NCI-H146 (cell line): ENCODE measurements at regions not wholly inside any gene's neighbourhood (a gene's known extent, or its start where the extent isn't known, plus 50 kb on each side); places are given as distances from the start of the nearest gene placed in this dataset.

Experiments
- DNase-seq: peaks from one replicate; lab custom pipeline; 2025; lab: John Stamatoyannopoulos, UW

DNA sequence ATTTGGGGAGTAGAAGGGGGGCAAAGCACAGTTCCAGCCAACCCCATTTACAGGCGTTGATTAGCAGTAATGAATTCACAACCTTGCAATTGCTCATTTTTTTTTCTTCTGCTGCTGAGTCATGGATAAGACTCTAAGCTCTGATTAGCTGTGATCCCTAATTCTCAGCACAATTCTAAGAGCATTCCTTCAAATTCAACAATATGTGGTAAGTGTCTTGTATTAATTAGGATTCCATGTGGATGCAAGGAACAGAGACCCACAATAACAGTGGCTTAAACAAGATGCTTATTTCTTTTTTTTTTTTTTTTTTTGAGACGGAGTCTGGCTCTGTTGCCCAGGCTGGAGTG lies 133.4 kb downstream of the PALM2AKAP2 start:
- no peak for DNase-seq

DNA sequence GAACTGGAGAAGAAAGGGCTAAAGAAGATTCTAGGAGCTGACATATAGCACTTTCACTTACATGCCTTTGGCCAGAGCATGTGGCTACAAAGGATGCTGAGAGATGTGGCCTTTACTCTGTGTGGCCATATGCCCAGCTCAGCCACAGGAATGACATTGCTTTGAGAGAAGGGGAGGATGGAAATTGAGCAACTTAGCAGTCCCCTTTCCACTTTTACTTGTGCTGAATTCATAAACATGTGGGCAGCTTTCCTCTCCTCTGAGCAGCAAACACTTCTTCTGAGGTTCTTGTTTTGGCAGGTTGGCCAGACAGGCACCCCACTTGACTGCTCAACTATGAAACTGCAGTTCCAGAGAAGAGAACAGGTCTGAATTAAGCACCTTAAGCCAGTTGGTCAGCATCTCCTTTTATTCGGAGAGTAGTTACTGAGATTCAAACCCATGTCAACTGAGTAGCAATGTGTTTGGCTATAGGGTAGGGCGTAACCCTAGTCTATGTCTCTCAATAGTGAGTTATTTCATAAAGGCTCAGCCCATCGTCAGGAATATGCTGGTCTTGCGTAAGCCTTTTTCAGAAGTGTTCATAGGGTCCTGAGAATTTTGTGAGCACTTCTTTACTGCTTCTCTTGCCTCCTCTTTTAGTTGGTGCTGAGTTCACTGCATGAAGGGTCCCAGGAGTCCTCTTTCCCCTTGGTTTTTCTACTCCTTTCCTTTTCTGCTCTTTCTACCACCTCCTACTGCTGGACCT lies 134.5 kb downstream of the PALM2AKAP2 start:
- DNase-seq = no peak

DNA sequence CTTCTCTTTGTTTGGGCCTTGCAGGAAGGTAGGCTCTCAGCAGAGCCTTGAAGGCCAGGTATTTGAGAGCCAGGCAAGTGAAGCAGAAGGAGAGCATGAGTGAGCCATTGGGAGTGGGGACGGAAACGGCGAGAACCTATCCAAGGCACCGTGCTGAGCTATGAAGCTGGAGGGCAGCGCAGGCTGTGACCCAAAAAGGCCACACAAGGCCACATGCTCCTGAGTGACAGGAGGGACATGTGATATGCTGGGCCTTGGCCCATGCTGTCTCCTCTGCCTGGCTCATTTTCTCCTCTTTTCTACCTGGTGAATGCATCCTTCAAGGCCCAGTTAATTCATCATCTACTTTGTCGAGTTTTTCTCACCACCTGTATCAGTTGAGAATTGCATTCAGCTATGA lies 136.3 kb downstream of the PALM2AKAP2 start:
- no peak for DNase-seq

DNA sequence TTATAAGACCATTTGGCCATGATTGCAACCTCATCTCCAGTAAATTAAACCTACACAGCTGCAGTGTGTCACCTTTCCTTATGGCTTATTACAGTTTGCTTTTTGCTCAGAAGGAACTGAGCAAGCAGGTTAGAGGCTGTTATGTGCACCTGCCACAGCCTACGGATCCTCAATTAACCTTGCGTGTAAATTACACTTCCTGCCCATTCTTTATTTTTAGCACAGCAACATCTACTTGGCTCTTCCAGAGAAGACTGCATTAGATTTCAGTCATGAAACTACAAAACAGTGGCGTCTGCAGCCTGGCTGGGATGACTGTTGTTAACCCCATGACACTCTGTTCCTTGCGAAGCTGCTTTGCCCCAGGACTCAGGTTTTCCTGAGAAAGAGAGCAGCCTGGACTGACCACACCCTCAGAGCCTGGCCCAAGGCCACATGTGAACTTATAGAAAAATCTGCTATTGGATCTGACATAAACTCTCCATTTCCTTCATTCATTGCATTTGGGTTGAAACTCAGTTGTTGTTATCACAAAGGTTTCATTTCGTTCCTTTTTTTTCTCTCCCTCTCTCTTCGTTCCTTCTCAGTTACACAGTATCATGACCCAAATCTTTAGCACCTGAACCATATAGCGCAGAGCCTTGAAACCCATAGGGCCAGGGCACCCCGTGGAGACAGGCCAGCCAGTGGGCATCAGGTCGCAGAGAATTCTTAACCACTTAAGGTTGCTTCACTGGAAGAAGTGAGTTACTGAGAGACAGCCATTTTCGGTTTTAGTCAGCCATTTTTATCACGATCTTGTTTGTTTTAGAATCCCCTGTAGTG lies 138.6 kb downstream of the PALM2AKAP2 start:
- peak; percentile 83 for DNase-seq

DNA sequence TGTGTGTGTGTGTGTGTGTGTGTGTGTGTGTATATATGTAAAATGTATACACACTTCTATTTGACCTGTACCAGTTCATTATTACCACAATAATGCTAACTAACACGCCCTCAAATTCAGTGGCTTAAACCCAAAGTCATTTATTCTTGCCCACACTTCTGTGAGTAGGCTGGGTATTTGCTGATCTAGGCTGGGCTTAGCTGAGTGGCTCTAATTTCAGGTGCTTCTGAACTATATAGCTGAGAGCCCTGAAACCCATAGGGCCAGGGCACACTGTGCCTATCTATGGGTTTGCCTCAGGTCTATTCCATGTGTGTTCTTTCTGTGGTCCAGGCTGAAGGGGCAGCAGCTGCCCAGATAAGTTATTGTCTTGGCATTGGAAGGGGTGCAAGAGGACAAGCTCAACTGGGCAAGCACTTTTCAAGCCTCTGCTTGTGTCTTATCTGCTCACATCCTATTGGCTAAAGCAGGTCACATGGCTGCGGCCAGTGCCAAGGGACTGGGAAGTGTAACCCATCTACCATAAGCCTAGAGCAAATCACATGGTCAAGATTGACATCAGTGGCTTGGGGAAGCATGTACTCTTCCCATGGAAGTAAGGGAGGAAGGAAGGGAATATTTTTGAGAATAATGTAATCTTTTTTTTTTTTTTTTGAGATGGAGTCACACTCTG lies 139.9 kb downstream of the PALM2AKAP2 start:
- DNase-seq = no peak

DNA sequence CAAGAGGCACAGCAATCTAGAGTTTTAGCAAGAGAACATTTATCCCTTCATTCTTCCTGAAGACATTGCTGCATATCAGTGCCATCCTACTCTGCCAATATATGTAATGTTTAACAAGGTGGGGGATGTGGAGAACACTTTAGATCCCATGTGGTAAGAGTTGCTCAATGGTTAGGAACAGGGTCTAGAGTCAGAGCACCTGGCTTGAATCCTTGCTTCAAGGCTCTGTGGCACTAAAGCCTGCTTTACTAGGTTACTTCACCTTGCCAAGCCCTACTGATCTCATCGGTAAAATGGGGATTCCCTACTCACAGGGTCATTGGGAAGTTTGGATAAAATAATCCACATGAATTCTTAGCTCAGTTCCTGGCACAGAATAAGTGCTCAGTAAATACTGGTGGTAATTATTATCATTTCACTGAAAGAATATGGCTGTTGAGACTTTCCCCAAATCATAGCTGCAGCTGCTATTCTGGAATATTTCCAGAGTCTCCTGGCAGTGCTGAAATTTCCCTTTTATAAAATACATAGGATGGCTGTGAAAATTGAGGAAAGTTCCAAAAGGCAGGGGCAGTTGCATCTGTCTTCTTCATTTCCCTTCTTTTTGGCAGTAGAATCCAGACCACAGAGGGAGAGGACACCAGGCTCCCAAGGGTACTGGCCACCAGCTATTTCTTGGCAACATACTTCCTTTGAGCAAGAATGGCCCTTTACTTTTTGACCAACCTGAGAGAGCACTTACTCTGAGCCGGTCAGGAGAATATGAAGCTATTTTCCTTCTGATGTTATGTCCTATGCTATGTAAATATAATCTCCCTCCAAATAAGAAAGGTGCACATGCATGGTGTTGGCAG lies 142.8 kb downstream of the PALM2AKAP2 start:
- DNase-seq = no peak

DNA sequence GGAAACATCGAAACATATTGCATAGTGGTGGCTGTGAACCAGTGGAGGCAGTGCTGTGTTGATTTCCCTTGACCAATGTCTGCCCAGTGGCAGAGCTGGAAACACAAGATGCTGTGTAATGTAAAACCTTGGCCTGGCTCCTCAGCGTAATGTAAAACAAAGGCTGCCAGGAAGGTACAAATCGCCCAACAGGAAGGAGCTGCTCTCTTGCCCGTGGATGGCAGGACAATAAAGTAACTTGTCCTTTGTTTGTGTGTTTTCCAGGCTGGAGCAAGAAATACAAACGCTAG lies 143.4 kb downstream of the PALM2AKAP2 start:
- no peak for DNase-seq

DNA sequence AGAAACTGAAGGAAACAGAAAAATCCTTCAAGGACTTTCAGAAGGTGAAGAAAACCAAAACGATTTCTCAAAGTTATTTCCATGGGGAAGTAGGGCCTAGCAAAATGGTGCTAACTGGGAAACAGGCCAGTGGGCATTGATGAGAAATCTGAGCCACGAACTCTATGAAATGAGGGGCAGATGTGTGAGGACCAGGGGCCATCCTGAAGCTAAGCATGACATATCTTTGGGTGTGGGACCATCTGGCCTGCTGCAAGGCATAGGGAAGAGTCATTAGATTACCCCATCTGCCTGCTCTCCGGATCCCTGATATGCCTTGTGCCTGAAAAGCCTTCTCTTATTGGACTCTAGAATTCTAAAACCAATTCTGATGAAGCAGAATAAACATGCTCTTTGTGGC lies 143.8 kb downstream of the PALM2AKAP2 start:
- peak; percentile 54 for DNase-seq

DNA sequence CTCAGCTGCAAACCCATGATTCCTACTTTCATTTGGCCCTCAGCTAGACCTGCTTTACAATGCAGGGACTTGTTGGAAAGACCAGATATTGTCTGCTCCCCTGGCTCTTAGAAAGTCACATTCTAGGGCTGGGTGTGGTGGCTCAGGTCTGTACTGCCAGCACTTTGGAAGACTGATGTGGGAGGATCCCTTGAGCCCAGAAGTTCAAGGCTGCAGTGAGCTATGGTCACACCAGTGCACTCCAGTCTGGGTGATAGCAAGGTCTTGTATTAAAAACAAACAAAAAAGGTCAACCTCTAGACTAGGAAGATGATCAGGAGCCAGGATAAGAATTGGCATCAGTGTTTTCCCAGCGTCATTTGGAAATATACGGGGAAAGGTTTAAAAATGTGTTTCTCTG lies 145.8 kb downstream of the PALM2AKAP2 start:
- no peak for DNase-seq

DNA sequence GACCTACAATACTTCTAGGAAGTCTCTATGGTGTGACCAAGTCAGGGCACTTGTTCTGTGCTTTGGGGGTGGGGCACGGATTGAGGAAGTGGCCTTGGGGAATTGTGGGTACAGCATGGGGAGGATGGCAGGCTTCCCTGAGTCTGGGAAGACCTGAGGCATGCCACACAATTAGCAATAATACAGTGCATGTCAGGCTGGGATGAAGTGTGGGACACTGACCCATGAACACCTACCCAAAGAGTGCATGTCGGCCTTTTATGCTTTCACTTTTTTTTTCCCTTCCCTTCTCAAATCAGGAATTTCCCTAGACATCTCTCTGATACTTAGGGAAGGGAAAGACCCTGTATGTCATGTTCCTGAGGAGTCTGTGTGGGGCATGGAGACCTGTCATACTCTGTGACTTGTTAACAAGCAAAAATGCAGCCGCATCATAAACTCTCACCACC lies 146.4 kb downstream of the PALM2AKAP2 start:
- no peak for DNase-seq

DNA sequence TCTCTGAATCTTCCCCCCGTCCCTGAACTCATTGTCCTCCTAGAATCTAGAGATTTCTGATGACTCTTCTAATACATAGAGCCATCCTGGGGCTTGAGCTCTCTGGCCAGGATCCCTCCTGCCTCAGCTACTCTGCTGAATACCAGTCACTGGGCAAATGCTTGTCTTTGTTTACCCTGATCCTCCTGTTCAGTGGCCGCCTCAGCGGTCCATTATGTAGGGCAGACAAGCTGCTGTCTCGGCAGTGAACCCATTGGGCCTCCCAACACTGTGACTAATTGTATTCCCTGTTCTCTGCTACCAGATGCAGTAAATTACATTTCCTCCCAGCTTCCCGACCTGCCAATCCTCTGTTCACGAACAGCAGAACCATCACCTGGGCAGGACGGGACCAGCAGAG lies 151.6 kb downstream of the PALM2AKAP2 start:
- DNase-seq = no peak

DNA sequence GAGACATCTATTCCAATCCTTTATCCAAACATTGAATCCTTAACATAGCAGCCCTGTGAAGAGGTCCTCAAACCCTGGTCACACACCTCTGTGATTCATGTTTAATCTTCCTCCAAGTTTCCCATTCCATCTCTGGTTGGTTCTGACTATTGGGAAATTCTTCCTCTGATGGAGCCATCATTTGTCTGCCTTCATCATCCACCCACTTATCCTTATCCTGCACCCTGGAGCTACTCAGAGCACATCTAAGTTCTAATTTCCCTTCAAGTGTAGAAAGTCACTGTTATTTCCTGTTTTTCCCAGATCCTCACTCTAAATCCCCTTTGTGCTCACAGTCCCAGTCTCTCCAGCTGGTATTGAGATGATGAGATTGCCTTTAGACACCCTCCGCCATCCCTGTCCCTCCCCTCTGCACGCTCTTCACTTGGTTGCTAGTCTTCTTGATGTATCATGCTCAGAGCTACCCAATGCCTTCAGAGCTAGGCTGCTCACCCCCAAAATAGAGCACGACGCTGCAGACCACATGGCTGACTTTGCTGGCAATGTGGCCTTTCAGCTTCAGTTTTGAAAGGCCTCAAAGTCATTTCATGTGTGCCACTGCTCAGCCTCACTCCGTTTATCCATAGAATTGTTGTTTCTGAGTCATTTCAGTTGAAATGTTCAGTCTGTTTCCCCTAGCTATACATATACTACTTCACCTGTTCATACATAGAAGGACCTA lies 154.3 kb downstream of the PALM2AKAP2 start:
- no peak for DNase-seq

DNA sequence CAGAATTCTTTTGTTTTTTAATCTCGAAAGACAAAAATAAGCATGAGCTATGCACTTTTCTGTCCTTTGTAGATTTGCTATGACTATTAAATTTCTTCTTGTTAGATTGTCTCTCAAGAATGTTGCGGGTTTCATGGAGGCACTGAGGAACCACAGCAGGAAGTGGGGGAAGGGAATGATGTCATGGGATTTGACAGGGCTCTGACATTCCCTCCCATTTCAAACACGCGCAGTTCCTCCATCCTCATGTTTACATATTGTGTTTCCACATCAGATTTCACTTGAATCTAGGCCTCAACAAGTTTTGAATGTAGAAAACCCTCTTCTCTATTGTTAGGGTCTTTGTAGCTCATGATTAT lies 154.8 kb downstream of the PALM2AKAP2 start:
- no peak for DNase-seq

DNA sequence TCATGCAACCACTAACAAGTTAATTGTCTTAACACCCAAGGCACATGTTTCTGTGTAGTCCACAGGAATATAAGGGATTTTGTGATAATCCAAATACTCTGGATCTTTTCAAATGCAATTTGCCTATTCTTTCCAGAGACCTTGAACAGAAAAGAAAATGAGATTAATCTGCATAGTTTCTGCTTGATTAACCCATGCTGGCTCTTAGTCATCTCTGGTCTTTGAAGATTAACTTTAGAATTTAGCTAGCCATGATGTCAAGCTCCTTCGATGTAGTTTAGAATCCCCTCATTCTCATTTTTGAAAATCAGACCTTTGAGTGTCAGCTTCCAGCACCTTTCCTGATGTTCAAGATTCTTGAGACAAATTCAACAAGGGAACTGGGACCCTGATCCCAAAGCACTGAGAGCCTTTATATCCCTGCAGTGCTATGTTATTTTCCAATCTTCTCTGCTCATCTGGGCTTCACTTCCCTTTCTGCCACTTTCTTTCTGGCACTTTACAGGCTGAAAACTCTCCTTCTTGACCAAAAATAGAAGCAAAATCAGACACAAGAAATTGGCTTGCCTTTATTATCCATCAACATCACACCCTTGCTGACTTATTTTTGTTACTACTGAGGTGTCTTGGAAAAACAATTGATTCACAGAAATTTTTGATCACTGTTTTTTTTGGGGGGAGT lies 155.5 kb downstream of the PALM2AKAP2 start:
- DNase-seq = no peak

DNA sequence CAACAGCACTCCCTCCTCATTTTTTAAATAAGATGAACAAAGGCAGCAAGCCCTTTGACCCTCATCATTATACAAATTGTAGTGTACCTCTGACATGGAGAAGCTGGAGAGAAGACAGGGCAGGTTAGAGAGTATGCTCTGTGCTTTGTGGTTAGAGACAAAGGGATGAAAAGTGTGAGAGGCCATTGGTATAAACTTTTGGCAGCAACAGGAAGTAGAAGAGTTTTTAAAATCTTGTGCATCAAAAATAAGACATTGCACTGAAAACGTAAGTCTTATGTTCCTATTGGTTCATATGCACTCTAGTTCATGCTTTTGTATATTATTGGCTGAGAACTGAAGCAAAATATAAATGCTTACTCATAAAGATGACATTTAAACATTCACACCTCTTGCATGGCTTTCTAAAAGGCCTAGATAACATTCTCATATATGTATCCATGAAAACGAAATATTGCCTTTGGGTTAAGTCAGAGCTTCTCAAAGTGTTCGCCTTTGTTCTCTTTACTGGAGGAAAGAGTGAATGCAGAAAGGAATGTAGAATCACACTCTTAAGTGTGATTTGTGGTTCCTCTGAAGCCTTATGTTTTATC lies 158.0 kb downstream of the PALM2AKAP2 start:
- no peak for DNase-seq

DNA sequence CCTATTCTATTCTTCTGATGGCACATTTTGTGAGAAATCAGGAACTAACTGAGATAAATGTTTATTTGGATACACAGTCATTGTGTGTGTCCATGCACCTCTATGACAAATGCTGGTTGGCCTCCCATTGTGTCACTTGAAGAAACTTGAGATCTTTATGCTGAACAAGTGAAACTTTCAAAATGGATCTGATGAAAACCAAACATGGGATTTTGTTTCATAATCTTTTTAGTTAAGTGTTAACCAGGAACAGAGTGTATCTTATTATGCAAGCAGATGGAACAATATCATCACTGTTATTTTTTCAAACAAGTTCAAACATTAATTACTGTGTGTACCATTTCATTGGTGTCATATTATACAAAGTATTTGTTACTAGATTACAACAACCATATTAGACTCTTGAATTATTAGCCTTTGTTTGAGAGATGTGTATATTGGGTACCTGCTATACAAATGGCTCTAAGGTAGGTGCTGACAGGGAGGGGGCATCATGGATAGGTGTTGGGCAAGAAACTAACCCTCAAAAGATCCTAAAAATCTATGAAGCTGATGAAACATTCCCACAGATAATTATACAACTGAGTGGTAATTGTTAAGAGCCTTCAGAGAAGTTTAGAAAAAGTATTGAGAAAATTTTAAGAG lies 159.8 kb downstream of the PALM2AKAP2 start:
- DNase-seq = no peak

DNA sequence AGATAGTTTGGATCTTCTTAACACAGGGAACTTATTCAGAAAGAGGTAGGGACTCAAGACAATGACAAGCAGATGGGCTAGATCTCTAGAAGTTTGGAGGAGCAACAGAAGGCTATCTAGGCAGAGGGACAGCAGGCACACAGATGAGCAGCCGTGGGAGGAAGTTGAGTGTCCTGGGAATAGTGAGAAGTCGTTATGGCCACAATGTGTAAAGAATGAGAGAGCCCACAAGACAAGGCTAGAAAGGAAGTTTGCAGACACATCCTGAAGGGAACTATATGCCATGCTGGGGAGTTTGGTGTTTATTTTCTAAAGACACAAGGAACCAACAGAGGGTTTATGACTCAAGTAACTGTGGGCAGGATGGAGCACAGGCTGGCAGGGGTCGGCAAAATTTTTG lies 160.6 kb downstream of the PALM2AKAP2 start:
- no peak for DNase-seq

DNA sequence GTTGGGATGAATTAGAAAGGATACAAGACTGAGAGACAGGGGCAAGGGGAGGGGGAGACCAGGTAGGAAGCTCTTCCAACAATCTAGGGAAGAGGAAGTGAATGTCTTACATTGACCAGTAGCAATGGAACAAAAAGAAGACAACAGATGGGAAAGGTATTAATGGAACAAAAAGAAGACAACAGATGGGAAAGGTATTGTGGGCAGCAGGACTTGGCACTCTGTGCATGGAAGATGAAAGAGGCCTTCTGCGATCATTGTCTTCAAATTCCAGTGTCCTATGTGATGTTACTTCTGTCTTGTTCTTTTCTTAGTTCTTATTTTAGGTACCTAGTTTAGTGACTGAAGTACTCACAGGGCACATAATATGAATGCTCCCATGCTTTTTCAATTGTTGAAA lies 161.8 kb downstream of the PALM2AKAP2 start:
- DNase-seq = no peak

DNA sequence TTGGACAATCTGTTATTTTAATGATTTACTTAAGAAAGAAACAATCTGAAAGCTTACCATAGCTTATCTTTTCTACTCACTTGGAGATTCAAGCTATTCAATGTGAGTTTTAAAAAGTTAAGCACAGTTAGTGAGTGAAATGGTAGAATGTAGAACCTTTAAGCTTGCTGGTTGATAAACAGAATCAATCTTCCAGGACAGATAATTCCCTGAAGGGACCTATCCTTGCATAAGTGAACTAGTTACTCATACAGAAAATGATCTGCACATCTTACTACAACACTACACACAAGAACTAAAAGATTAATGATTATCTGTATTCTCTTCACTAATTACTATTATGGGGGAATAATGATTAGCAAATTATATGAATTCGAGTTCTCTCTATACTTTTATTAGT lies 165.6 kb downstream of the PALM2AKAP2 start:
- DNase-seq = no peak

DNA sequence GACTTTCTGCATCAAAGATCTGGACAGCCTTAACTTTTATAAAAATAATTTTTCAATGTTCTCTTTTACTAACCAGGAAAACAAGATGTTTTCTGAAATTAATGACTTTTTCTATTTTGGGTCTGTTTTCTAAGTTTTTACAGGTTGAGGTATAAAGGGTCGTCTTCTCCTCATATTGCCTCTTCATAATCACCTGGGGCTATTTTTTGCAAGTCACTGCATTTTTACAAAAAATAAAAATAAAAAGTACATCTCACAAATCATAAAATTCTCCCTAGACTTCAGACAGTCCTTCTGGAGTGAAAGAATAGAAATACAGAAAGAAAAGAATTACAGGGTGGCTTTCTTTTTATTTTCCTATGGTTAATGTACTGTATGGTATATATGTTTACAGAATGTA lies 168.5 kb downstream of the PALM2AKAP2 start:
- no peak for DNase-seq
